Sigmoid colon (tissue), 4 donors: ENCODE measurements at regions not wholly inside any gene's neighbourhood (a gene's known extent, or its start where the extent isn't known, plus 50 kb on each side); places are given as distances from the start of the nearest gene placed in this dataset.

Experiments used
- POLR2AphosphoS5 ChIP-seq, 4 donors: sonication (generic); formaldehyde crosslinking; IDR thresholded peaks; one replicate each; pipeline ENCODE4 v1.6.1; 2017; ENCODE audit warnings: antibody characterized with exemption in 4 of 4
- TF ChIP-seq, protein P1 (sequence below), 4 experiments: fragments of 450-650 bp in 3 of 4; fragments of 200-600 bp in 1 of 4; IDR thresholded peaks; one replicate each; pipeline ENCODE4 v1.5.1; 2016 to 2019; ENCODE audit warnings: antibody characterized with exemption in 4 of 4, mild to moderate bottlenecking in 3 of 4, moderate library complexity in 2 of 4

DNA sequence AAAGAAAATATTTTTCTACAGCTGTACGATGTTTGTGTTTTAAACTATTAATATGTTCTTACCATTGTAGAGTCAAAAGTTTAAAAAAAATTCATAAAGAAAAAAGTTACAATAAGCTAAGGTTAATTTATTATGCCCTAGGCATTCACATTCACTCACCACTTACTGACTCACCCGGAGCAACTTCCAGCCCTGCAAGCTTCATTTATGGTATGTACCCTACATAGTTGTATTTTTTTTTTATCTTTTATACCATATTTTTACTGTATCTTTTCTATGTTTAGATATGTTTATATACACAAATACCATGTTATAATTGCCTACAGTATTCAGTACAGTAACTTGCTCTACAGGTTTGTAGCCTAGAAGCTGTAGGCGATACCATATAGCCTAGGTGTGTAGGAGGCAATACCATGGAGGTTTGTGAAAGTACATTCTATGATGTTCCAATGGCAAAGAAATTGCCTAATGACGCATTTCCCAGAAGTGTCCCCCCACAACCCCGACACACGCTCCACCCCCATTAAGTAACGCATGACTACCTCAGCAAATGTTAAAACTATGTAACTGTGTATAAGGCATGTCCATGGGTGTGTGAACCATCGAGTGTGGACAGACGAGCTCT, 60.4 kb downstream of the SLITRK6 start:
- TF ChIP-seq, protein P1, sequence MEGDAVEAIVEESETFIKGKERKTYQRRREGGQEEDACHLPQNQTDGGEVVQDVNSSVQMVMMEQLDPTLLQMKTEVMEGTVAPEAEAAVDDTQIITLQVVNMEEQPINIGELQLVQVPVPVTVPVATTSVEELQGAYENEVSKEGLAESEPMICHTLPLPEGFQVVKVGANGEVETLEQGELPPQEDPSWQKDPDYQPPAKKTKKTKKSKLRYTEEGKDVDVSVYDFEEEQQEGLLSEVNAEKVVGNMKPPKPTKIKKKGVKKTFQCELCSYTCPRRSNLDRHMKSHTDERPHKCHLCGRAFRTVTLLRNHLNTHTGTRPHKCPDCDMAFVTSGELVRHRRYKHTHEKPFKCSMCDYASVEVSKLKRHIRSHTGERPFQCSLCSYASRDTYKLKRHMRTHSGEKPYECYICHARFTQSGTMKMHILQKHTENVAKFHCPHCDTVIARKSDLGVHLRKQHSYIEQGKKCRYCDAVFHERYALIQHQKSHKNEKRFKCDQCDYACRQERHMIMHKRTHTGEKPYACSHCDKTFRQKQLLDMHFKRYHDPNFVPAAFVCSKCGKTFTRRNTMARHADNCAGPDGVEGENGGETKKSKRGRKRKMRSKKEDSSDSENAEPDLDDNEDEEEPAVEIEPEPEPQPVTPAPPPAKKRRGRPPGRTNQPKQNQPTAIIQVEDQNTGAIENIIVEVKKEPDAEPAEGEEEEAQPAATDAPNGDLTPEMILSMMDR (IDR thresholded peaks at IDR 0.05) = no peak
- no peak for TF ChIP-seq POLR2AphosphoS5 (IDR thresholded peaks at IDR 0.05)
